GM12878 (cell line): ENCODE measurements at regions not wholly inside any gene's neighbourhood (a gene's known extent, or its start where the extent isn't known, plus 50 kb on each side); places are given as distances from the start of the nearest gene placed in this dataset.

Source experiments
- ATAC-seq: fragments of 200-7000 bp; cut with Tn5 transposase; 3 replicates; pipeline ENCODE4 v1.9.1; 2020; ENCODE audit warnings: mild to moderate bottlenecking, moderate library complexity
- BruUV-seq: library from RNA; stranded (reverse); fragments of 400-500 nt; replicated peaks from 2 replicates; lab custom pipeline; 2021; lab: Mats Ljungman, UMichigan
- CTCF ChIA-PET: fragments of 300-600 bp; sonication (Branson Sonifier 250); formaldehyde crosslinking; extraction: SDS; loops from one replicate; lab custom pipeline; 2021; ENCODE audit warnings: inconsistent platforms; lab: Yijun Ruan, JAX
- POLR2A ChIA-PET: fragments of 350-600 bp; formaldehyde crosslinking; extraction: SDS; loops from one replicate; lab custom pipeline; 2021; ENCODE audit warnings: inconsistent platforms; lab: Charles Lee
- RAD21 ChIA-PET: fragments of 300-600 bp; sonication (Branson Sonifier 250); formaldehyde crosslinking; loops from one replicate; lab custom pipeline; 2023; ENCODE audit warnings: antibody characterized with exemption; ENCODE audit not compliant: unreplicated experiment; lab: Charles Lee
- SMC1A ChIA-PET: fragments of 300-600 bp; sonication (Branson Sonifier 250); formaldehyde crosslinking; loops from one replicate; lab custom pipeline; 2023; ENCODE audit not compliant: unreplicated experiment, uncharacterized antibody; lab: Charles Lee
- DNase-seq: peaks from one replicate; pipeline ENCODE4 v3.0.0-alpha.2; 2011; ENCODE audit warnings: low read depth, low spot score
- FAIRE-seq: peaks from 3 replicates; lab custom pipeline; 2011; peaks lifted over from hg19 to GRCh38; lab: Jason Lieb, UNC
- H2AFZ ChIP-seq: 2 replicates; pipeline ENCODE4 v1.6.0; 2011; ENCODE audit warnings: low read depth, low read length, control low read depth; ENCODE audit not compliant: control insufficient read depth
- H3K27ac ChIP-seq: 2 replicates; pipeline ENCODE4 v1.5.1; 2011; ENCODE audit warnings: control low read depth; ENCODE audit not compliant: control insufficient read depth, insufficient read depth
- H3K27me3 ChIP-seq, 2 experiments: replicated peaks in 1 of 2; 2 replicates each; pipeline versions ENCODE4 v1.6.0 to v1.6.1; 2011; ENCODE audit warnings: low read length in 1 of 2; ENCODE audit not compliant: control insufficient read depth in 2 of 2, insufficient read depth in 2 of 2
- H3K36me3 ChIP-seq, 2 experiments: 2 replicates each; pipeline ENCODE4 v1.5.1; 2011; ENCODE audit warnings: low read length in 1 of 2; ENCODE audit not compliant: control insufficient read depth in 2 of 2, insufficient read depth in 2 of 2
- H3K4me1 ChIP-seq: 2 replicates; pipeline ENCODE4 v1.6.1; 2011; ENCODE audit warnings: mild to moderate bottlenecking, low read length, moderate library complexity, mixed read lengths; ENCODE audit not compliant: control insufficient read depth, insufficient read depth
- H3K4me2 ChIP-seq: 2 replicates; pipeline ENCODE4 v1.6.0; 2011; ENCODE audit warnings: control low read depth; ENCODE audit not compliant: control insufficient read depth, insufficient read depth
- H3K4me3 ChIP-seq: fragments of 200-600 bp; sonication (generic); 2 replicates; pipeline ENCODE4 v1.5.1; 2016
- H3K79me2 ChIP-seq: 2 replicates; pipeline ENCODE4 v1.6.0; 2011; ENCODE audit warnings: low read length; ENCODE audit not compliant: control insufficient read depth, insufficient read depth
- H3K9ac ChIP-seq: 2 replicates; pipeline ENCODE4 v1.8.0; 2011; ENCODE audit warnings: low read length, control low read depth, mixed read lengths; ENCODE audit not compliant: control insufficient read depth, insufficient read depth
- H3K9me3 ChIP-seq: replicated peaks from 3 replicates; pipeline ENCODE4 v1.5.1; 2011; ENCODE audit warnings: mild to moderate bottlenecking, low read length; ENCODE audit not compliant: control insufficient read depth, insufficient read depth
- H4K20me1 ChIP-seq: 2 replicates; pipeline ENCODE4 v1.6.0; 2011; ENCODE audit not compliant: control insufficient read depth, insufficient read depth
- MLLT1 ChIP-seq: fragments of 450-650 bp; IDR thresholded peaks from 2 replicates; pipeline ENCODE4 v1.6.1; 2016; ENCODE audit warnings: mild to moderate bottlenecking
- MTA3 ChIP-seq: IDR thresholded peaks from 2 replicates; pipeline ENCODE4 v1.6.1; 2012; ENCODE audit warnings: low read length, inconsistent platforms, borderline replicate concordance
- NR2C1 ChIP-seq: fragments of 450-650 bp; IDR thresholded peaks from 2 replicates; pipeline ENCODE4 v1.6.1; 2017; ENCODE audit warnings: antibody characterized with exemption, mild to moderate bottlenecking, moderate library complexity
- NR2F1 ChIP-seq: fragments of 450-650 bp; conservative IDR thresholded peaks from 2 replicates; pipeline ENCODE4 v1.6.1; 2017; ENCODE audit warnings: mild to moderate bottlenecking
- POLR2A ChIP-seq: IDR thresholded peaks from 2 replicates; pipeline ENCODE4 v1.6.1; 2011; ENCODE audit warnings: low read depth, mild to moderate bottlenecking, low read length
- RB1 ChIP-seq: fragments of 450-650 bp; formaldehyde crosslinking; IDR thresholded peaks from 2 replicates; pipeline ENCODE4 v1.6.1; 2017; ENCODE audit warnings: mild to moderate bottlenecking, borderline replicate concordance
- SIN3A ChIP-seq: IDR thresholded peaks from 2 replicates; pipeline ENCODE4 v1.6.1; 2012; ENCODE audit warnings: low read depth, low read length, improper control_type of control experiment
- TBL1XR1 ChIP-seq: IDR thresholded peaks from 2 replicates; pipeline ENCODE4 v1.6.1; 2012; ENCODE audit warnings: low read depth, low read length, improper control_type of control experiment
- TCF7 ChIP-seq: IDR thresholded peaks from 2 replicates; pipeline ENCODE4 v1.6.1; 2014; ENCODE audit warnings: antibody characterized with exemption, borderline replicate concordance
- WGBS: methylation state at CpG from one replicate; pipeline ENCODE4 v1.1.6; 2016; ENCODE audit warnings: low lambda C conversion rate; ENCODE audit not compliant: insufficient replicate concordance, insufficient coverage; ENCODE audit errors: missing lambda C conversion rate; 5-methylcytosine and 5-hydroxymethylcytosine counted together
- in situ Hi-C: fragments of 300-500 bp; cut with MboI; formaldehyde crosslinking; loops from 9 replicates; pipeline ENCODE4 v1.14.3; 2018; ENCODE audit warnings: mixed read lengths
- intact Hi-C: fragments of 100-400 bp; cut with micrococcal nuclease; formaldehyde crosslinking; loops from one replicate; pipeline ENCODE4 v1.14.2; 2022; ENCODE audit not compliant: unreplicated experiment
- TF ChIP-seq, protein P1 (sequence below): IDR thresholded peaks from 2 replicates; pipeline ENCODE4 v1.6.1; 2012; ENCODE audit warnings: improper control_type of control experiment, low read depth, low read length; ENCODE audit not compliant: insufficient replicate concordance

DNA sequence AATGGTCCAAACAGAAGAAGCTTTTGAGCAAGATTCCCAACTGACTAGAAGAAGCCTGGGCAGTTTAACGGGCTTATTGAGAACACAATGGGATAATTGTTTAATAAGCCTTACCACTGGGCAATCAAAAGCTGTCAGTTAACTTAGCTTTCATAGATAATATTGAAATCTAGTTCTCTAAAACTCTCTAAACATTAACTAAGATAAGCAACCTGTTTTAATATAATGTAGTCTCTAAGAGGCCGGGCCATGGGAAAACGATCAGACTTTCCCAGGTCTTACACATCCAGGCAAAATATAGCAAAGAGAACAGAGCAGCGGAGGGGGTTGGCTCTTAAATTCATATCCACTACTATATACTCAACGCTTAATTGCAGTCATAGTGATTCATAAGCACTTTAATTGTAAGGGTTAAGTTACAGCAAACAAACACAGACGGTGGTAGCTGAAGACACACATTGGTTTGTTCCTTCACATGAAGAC, 128.0 kb upstream of the FAM83B start:
- no TSS peak for BruUV-seq
- no peak for TF ChIP-seq NR2C1
- TF ChIP-seq POLR2A, result no peak
- no peak for TF ChIP-seq MTA3
- TF ChIP-seq RB1, result no peak
- TF ChIP-seq TCF7, result no peak
- TF ChIP-seq SIN3A, result no peak
- no peak for TF ChIP-seq NR2F1
- no peak for TF ChIP-seq MLLT1
- TF ChIP-seq TBL1XR1, result no peak
- TF ChIP-seq, protein P1, sequence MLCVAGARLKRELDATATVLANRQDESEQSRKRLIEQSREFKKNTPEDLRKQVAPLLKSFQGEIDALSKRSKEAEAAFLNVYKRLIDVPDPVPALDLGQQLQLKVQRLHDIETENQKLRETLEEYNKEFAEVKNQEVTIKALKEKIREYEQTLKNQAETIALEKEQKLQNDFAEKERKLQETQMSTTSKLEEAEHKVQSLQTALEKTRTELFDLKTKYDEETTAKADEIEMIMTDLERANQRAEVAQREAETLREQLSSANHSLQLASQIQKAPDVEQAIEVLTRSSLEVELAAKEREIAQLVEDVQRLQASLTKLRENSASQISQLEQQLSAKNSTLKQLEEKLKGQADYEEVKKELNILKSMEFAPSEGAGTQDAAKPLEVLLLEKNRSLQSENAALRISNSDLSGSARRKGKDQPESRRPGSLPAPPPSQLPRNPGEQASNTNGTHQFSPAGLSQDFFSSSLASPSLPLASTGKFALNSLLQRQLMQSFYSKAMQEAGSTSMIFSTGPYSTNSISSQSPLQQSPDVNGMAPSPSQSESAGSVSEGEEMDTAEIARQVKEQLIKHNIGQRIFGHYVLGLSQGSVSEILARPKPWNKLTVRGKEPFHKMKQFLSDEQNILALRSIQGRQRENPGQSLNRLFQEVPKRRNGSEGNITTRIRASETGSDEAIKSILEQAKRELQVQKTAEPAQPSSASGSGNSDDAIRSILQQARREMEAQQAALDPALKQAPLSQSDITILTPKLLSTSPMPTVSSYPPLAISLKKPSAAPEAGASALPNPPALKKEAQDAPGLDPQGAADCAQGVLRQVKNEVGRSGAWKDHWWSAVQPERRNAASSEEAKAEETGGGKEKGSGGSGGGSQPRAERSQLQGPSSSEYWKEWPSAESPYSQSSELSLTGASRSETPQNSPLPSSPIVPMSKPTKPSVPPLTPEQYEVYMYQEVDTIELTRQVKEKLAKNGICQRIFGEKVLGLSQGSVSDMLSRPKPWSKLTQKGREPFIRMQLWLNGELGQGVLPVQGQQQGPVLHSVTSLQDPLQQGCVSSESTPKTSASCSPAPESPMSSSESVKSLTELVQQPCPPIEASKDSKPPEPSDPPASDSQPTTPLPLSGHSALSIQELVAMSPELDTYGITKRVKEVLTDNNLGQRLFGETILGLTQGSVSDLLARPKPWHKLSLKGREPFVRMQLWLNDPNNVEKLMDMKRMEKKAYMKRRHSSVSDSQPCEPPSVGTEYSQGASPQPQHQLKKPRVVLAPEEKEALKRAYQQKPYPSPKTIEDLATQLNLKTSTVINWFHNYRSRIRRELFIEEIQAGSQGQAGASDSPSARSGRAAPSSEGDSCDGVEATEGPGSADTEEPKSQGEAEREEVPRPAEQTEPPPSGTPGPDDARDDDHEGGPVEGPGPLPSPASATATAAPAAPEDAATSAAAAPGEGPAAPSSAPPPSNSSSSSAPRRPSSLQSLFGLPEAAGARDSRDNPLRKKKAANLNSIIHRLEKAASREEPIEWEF, result no peak
- SMC1A ChIA-PET, result interaction anchor here (0.5 to 5.6 kb wide), 18 partner anchors 13 to 273 kb away, joined by 3 to 27 read pairs (median 4); no protein-coding TSS in a partner anchor
- intact Hi-C loops, result loop anchor here (1.0 to 5.0 kb wide), 3 partner anchors 275 to 524 kb away; no protein-coding TSS in a partner anchor
- no peaks in the 10 kb centered on the region for H3K4me1 ChIP-seq
- in situ Hi-C loops, result no loop called here
- no peak overlapping the region for H3K27ac ChIP-seq
- H3K79me2 ChIP-seq, result no peaks in the 10 kb centered on the region
- ATAC-seq, result no peak
- no peak for FAIRE-seq
- CTCF ChIA-PET, result interaction anchor here (0.6 to 6.6 kb wide), 31 partner anchors 12 to 1691 kb away, joined by 3 to 183 read pairs (median 7); no protein-coding TSS in a partner anchor
- 53% methylated on average over 6 of the region's 6 CpGs for WGBS
- no peak overlapping the region for H3K4me2 ChIP-seq
- no peaks in the 10 kb centered on the region for H3K9me3 ChIP-seq
- no peak overlapping the region for H3K4me3 ChIP-seq
- no peak overlapping the region for H3K9ac ChIP-seq
- POLR2A ChIA-PET, result interaction anchor here (0.6 kb wide), 1 partner anchor 1646 kb away, joined by 3 read pairs; no protein-coding TSS in a partner anchor
- no peaks in the 10 kb centered on the region for H3K36me3 ChIP-seq
- no peak overlapping the region for H2AFZ ChIP-seq
- RAD21 ChIA-PET, result interaction anchor here (1.0 to 2.8 kb wide), 8 partner anchors 19 to 350 kb away, joined by 4 to 28 read pairs (median 6); no protein-coding TSS in a partner anchor
- H3K27me3 ChIP-seq, result no peaks in the 10 kb centered on the region
- no peak for DNase-seq
- no peaks in the 10 kb centered on the region for H4K20me1 ChIP-seq
